Adrenal gland (tissue), 9 donors: ENCODE measurements at regions not wholly inside any gene's neighbourhood (a gene's known extent, or its start where the extent isn't known, plus 50 kb on each side); places are given as distances from the start of the nearest gene placed in this dataset.

Experiments used
- DNase-seq, 7 donors: peaks; one replicate each; pipeline ENCODE4 v3.0.0-alpha.2; 2019 to 2020
- H3K27ac ChIP-seq, 5 donors: fragments of 200-600 bp; sonication (generic) in 4 of 5; 1 replicate in 3 of 5; 2 replicates in 2 of 5; pipeline versions ENCODE4 v1.5.1 to v1.8.0; 2016 to 2020; ENCODE audit warnings: mild to moderate bottlenecking in 1 of 5
- H3K27me3 ChIP-seq: fragments of 200-600 bp; 2 replicates; pipeline ENCODE4 v1.8.0; 2021
- H3K36me3 ChIP-seq, 2 donors: fragments of 200-600 bp; replicated peaks in 1 of 2; 1 replicate in 1 of 2; 2 replicates in 1 of 2; pipeline versions ENCODE4 v1.5.1 to v1.8.0; 2018 to 2022
- H3K4me1 ChIP-seq, 2 donors: fragments of 200-600 bp; replicated peaks in 1 of 2; 1 replicate in 1 of 2; 2 replicates in 1 of 2; pipeline versions ENCODE4 v1.5.1 to v1.8.0; 2018 to 2021
- H3K4me3 ChIP-seq, 4 donors: fragments of 200-600 bp; sonication (generic) in 3 of 4; one replicate each; pipeline ENCODE4 v1.5.1; 2016 to 2018
- H3K9me3 ChIP-seq, 3 donors: fragments of 200-600 bp; sonication (generic) in 1 of 3; replicated peaks in 1 of 3; 1 replicate in 2 of 3; 2 replicates in 1 of 3; pipeline versions ENCODE4 v1.5.1 to v1.8.0; 2016 to 2021
- CTCF ChIP-seq, 6 experiments: fragments of 450-650 bp in 4 of 6; fragments of 200-600 bp in 2 of 6; sonication (generic) in 1 of 6; IDR thresholded peaks; 1 replicate in 5 of 6; 2 replicates in 1 of 6; pipeline versions ENCODE4 v1.5.1 to v1.8.0; 2016 to 2021; ENCODE audit warnings: antibody characterized with exemption in 6 of 6, mild to moderate bottlenecking in 2 of 6, moderate library complexity in 1 of 6
- POLR2A ChIP-seq, 2 donors: fragments of 450-650 bp; IDR thresholded peaks; one replicate each; pipeline ENCODE4 v1.6.1; 2017; ENCODE audit warnings: antibody characterized with exemption in 2 of 2, mild to moderate bottlenecking in 2 of 2, moderate library complexity in 1 of 2
- WGBS, 4 donors: extraction: QIAGEN DNeasy Blood & Tissue Kit in 2 of 4; methylation state at CpG; one replicate each; pipeline versions ENCODE4 v1.1.5 to v1.1.7; 2013 to 2017; 5-methylcytosine and 5-hydroxymethylcytosine counted together
- intact Hi-C, 2 donors: fragments of 100-400 bp; cut with DNase I; formaldehyde crosslinking; loops; one replicate each; pipeline versions ENCODE4 v1.14.1 to v1.15.0; 2022 to 2023
- donor health status: healthy with polysubstance abuse.
- donor health status: Bipolar disorder and iron deficiency.
- donor health status: DM: yes; HTN: yes; CAD: no.
- donor health status: DM: no; HTN: no; CAD: no.
- donor health status: DM: no; HTN: no; CAD: no.

GRCh38 chr15:68518785-68519430 lies 59.9 kb upstream of the CORO2B start:
- 58 to 77% (median 69%) methylated on average over 1 to 6 of the region's 6 CpGs for WGBS, 4 donors
- no peak overlapping the region for H3K4me3 ChIP-seq
- no peaks in the 10 kb centered on the region for H3K27me3 ChIP-seq
- intact Hi-C loops: no loop called here
- peak overlapping the region in 1 of 5 donors; percentile 68 for H3K27ac ChIP-seq
- H3K4me1 ChIP-seq: no peaks in the 10 kb centered on the region
- peak in 1 of 7 donors; percentile 21 for DNase-seq
- TF ChIP-seq POLR2A (IDR thresholded peaks at IDR 0.05) (no peak), CTCF (IDR thresholded peaks at IDR 0.05) (no peak)
- H3K9me3 ChIP-seq: peaks cover 0 to under 1% (median 0%) of the 10 kb centered on the region in 3 donors
- no peaks in the 10 kb centered on the region for H3K36me3 ChIP-seq

- intact Hi-C loops: no loop called here
- Histone ChIP-seq H3K4me1 (no peaks in the 10 kb centered on the region), H3K4me3 (no peak overlapping the region), H3K27me3 (no peaks in the 10 kb centered on the region), H3K27ac (peak overlapping the region in 2 of 5 donors; percentile 5 to 19), H3K36me3 (no peaks in the 10 kb centered on the region), H3K9me3 (no peaks in the 10 kb centered on the region)
- DNase-seq: no peak
- WGBS, 4 donors: 58 to 68% (median 63%) methylated on average over 4 of the region's 4 CpGs
- TF ChIP-seq CTCF (IDR thresholded peaks at IDR 0.05) (no peak), POLR2A (IDR thresholded peaks at IDR 0.05) (no peak)
These were observed 53.8 kb upstream of the CORO2B start for GRCh38 chr15:68524753-68525584.

- intact Hi-C loops: no loop called here
- no peak for DNase-seq
- TF ChIP-seq POLR2A (IDR thresholded peaks at IDR 0.05) (no peak), CTCF (IDR thresholded peaks at IDR 0.05) (no peak)
- H3K9me3 ChIP-seq: no peaks in the 10 kb centered on the region
- no peak overlapping the region for H3K27ac ChIP-seq
- no peak overlapping the region for H3K4me3 ChIP-seq
- no peaks in the 10 kb centered on the region for H3K36me3 ChIP-seq
- WGBS, 4 donors: 74 to 87% (median 79%) methylated on average over 3 of the region's 3 CpGs
- H3K4me1 ChIP-seq: no peaks in the 10 kb centered on the region
- H3K27me3 ChIP-seq: no peaks in the 10 kb centered on the region
These were observed 53.0 kb upstream of the CORO2B start for GRCh38 chr15:68525815-68526214.

GRCh38 chr15:68526269-68526668 lies 52.5 kb upstream of the CORO2B start:
- DNase-seq: no peak
- H3K27ac ChIP-seq: no peak overlapping the region
- no peak overlapping the region for H3K4me3 ChIP-seq
- no peaks in the 10 kb centered on the region for H3K9me3 ChIP-seq
- H3K27me3 ChIP-seq: no peaks in the 10 kb centered on the region
- no peaks in the 10 kb centered on the region for H3K4me1 ChIP-seq
- no peaks in the 10 kb centered on the region for H3K36me3 ChIP-seq
- intact Hi-C loops: no loop called here
- TF ChIP-seq CTCF (IDR thresholded peaks at IDR 0.05): no peak
